ENCODE measurements at regions not wholly inside any gene's neighbourhood (a gene's known extent, or its start where the extent isn't known, plus 50 kb on each side); places are given as distances from the start of the nearest gene placed in this dataset.
"Not testable (repeated sequence)": the region's sequence is repeated elsewhere in the genome, so short reads cannot be mapped to it uniquely, and the experiment has no call there.

GRCh38 chr4:4647041-4647440 lies 105.2 kb upstream of the STX18 start:
- TF ChIP-seq CTCF (IDR thresholded peaks at IDR 0.05; ENCODE audit: insufficient read depth, low read length), result no peak
- no peak for DNase-seq (ENCODE audit: low read depth)
- no peak overlapping the region for H3K4me3 ChIP-seq (ENCODE audit: low read depth, low read length)

GRCh38 chr4:4645743-4646142 lies 103.9 kb upstream of the STX18 start:
- TF ChIP-seq CTCF (IDR thresholded peaks at IDR 0.05; ENCODE audit: insufficient read depth, low read length), result no peak
- DNase-seq (ENCODE audit: low read depth), result no peak
- H3K4me3 ChIP-seq (ENCODE audit: low read depth, low read length), result no peak overlapping the region

- DNase-seq (ENCODE audit: low read depth); H3K4me3 ChIP-seq (ENCODE audit: low read depth, low read length): not testable (repeated sequence)
Observed at GRCh38 chr4:4644277-4644676, 102.4 kb upstream of the STX18 start.

GRCh38 chr4:4643743-4644142 lies 101.9 kb upstream of the STX18 start:
- not testable (repeated sequence) for DNase-seq (ENCODE audit: low read depth)

GRCh38 chr4:4643306-4643705 lies 101.5 kb upstream of the STX18 start:
- DNase-seq (ENCODE audit: low read depth), result no peak
- no peak overlapping the region for H3K4me3 ChIP-seq (ENCODE audit: low read depth, low read length)
- no peak for TF ChIP-seq CTCF (IDR thresholded peaks at IDR 0.05; ENCODE audit: insufficient read depth, low read length)

More at GRCh38 chr4:4643743-4644142, 101.9 kb upstream of the STX18 start:
- H3K4me3 ChIP-seq (ENCODE audit: low read depth, low read length), result not testable (repeated sequence)

- no peak for DNase-seq (ENCODE audit: low read depth)
- TF ChIP-seq CTCF (IDR thresholded peaks at IDR 0.05; ENCODE audit: insufficient read depth, low read length), result no peak
- no peak overlapping the region for H3K4me3 ChIP-seq (ENCODE audit: low read depth, low read length)
Observed at GRCh38 chr4:4642496-4643000, 100.7 kb upstream of the STX18 start.

- no peak for TF ChIP-seq CTCF (IDR thresholded peaks at IDR 0.05; ENCODE audit: insufficient read depth, low read length)
- no peak overlapping the region for H3K4me3 ChIP-seq (ENCODE audit: low read depth, low read length)
- DNase-seq (ENCODE audit: low read depth), result no peak
Observed at GRCh38 chr4:4641661-4642495, 100.0 kb upstream of the STX18 start.

- TF ChIP-seq CTCF (IDR thresholded peaks at IDR 0.05; ENCODE audit: insufficient read depth, low read length), result no peak
- no peak overlapping the region for H3K4me3 ChIP-seq (ENCODE audit: low read depth, low read length)
- DNase-seq (ENCODE audit: low read depth), result no peak
Observed at GRCh38 chr4:4641254-4641653, 99.4 kb upstream of the STX18 start.
